ENCODE measurements at regions not wholly inside any gene's neighbourhood (a gene's known extent, or its start where the extent isn't known, plus 50 kb on each side); places are given as distances from the start of the nearest gene placed in this dataset.

GRCh38 chr2:23213196-23213595 lies 171.8 kb upstream of the KLHL29 start:
- TF ChIP-seq CTCF (IDR thresholded peaks at IDR 0.05): no peak
- TF ChIP-seq POLR2AphosphoS5 (IDR thresholded peaks at IDR 0.05; ENCODE audit: low read depth, low read length): no peak
- TF ChIP-seq SIN3A (IDR thresholded peaks at IDR 0.05; ENCODE audit: borderline replicate concordance, insufficient read depth, low read depth, low read length): no peak

Data from Panc1 (cell line).